ENCODE measurements at regions not wholly inside any gene's neighbourhood (a gene's known extent, or its start where the extent isn't known, plus 50 kb on each side); places are given as distances from the start of the nearest gene placed in this dataset.

DNA sequence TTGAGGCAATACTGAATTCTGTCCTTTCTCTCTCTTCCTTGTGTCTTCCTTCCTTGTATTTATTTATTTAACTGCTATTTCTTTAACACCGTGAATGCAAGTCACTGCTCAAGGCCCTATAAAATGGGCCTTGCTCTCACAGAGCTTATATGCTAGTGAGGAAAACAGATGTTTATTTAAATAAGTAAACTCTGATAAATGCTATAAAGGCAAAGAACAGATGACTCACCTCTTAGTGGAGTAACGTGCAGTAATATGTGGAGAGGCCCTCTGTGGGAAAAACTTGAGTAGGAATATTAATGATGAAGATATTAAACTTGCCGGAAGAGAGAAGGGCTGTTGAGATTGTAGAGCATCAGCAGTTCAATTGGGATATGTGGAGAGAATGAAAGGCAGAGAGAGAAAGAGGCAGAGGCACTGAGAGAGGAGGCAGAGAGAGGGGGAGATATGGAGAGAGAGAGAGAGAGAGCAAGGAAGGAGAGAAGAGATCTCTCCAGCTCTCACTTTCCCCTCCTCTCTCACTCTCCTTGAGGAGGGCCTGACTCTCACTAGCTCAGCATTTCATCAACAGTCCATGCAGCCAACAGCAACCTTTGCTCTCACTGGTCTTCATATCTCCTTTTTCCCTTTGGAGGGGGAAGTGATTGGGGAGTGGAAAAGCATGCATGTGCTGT, 322.2 kb downstream of the LMX1A start:
- Histone ChIP-seq H3K27me3 (ENCODE audit: low read depth) (no peaks in the 10 kb centered on the region), H3K4me3 (no peak overlapping the region), H3K9me3 (no peaks in the 10 kb centered on the region), H3K4me1 (no peaks in the 10 kb centered on the region), H3K36me3 (no peaks in the 10 kb centered on the region), H3K27ac (no peak overlapping the region)
- DNase-seq (no peak), ATAC-seq (no peak)
- intact Hi-C loops (cut with DNase I), result no loop called here
- TF ChIP-seq, protein P1, sequence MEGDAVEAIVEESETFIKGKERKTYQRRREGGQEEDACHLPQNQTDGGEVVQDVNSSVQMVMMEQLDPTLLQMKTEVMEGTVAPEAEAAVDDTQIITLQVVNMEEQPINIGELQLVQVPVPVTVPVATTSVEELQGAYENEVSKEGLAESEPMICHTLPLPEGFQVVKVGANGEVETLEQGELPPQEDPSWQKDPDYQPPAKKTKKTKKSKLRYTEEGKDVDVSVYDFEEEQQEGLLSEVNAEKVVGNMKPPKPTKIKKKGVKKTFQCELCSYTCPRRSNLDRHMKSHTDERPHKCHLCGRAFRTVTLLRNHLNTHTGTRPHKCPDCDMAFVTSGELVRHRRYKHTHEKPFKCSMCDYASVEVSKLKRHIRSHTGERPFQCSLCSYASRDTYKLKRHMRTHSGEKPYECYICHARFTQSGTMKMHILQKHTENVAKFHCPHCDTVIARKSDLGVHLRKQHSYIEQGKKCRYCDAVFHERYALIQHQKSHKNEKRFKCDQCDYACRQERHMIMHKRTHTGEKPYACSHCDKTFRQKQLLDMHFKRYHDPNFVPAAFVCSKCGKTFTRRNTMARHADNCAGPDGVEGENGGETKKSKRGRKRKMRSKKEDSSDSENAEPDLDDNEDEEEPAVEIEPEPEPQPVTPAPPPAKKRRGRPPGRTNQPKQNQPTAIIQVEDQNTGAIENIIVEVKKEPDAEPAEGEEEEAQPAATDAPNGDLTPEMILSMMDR (IDR thresholded peaks at IDR 0.05), result no peak

DNA sequence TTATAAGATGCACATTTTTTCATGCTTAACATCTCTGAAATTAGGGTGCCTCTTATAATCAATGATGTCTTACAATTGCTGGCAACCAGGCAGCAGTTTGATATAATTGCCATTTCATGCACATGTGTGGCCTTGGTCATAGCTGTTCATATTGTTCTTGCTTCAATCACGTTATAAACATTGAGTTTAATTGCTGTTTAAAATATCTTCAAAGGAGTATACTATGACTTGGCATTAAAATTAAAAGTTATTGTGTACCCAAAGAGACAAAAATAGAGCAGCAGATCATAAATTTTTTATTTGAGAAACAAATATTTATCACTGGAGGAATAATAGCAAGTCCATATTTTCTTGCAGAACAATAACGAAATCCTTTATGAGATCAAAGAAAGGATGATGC, 325.5 kb downstream of the LMX1A start:
- DNase-seq, result no peak
- Histone ChIP-seq H3K27ac (no peak overlapping the region), H3K36me3 (no peaks in the 10 kb centered on the region), H3K9me3 (no peaks in the 10 kb centered on the region), H3K4me3 (no peak overlapping the region), H3K4me1 (no peaks in the 10 kb centered on the region), H3K27me3 (ENCODE audit: low read depth) (no peaks in the 10 kb centered on the region)
- intact Hi-C loops (cut with DNase I), result no loop called here
- TF ChIP-seq, protein P1 (IDR thresholded peaks at IDR 0.05), result no peak
- no peak for ATAC-seq

DNA sequence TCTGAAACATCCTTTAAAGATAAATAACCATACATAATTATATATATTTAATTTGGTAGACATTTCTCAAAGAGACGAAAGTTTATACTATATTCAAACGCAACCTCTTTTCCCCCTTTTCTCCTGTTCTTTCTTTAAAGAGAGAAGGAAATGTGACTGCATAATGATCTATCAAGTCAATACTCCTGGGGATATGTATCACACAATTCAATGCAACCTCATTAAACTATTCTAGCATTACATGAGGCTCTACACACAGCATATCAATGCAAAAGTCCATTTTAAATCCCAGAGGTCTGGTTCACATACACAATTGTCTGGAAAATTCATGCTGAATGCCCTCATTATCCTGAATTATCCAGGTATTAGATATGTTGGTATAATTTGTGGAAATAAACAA, 330.7 kb downstream of the LMX1A start:
- no peaks in the 10 kb centered on the region for H3K27me3 ChIP-seq (ENCODE audit: low read depth)
- no peak for DNase-seq
- no peaks in the 10 kb centered on the region for H3K36me3 ChIP-seq
- H3K4me1 ChIP-seq, result no peaks in the 10 kb centered on the region
- no peak overlapping the region for H3K4me3 ChIP-seq
- TF ChIP-seq, protein P1 (IDR thresholded peaks at IDR 0.05), result no peak
- intact Hi-C loops (cut with DNase I), result no loop called here
- H3K27ac ChIP-seq, result no peak overlapping the region
- no peaks in the 10 kb centered on the region for H3K9me3 ChIP-seq
- no peak for ATAC-seq

DNA sequence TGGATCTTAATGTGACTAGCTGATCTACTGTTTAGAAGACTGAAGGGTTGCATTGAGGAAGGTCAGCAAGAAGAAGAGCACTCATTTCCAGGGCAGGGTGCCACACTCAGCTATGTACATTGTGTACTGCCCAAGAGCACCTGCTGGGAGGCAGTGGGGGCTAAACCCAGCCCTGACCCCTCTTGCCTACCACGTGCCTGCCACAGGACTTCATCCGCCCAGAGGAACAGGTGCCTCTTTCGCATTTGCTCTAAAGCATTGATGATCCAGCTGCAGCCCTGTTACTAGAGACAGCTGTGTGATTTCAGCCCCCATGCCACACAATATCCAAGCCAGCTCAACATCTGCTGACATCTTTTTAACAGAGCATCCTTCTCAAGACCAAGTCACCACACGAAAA, 341.8 kb downstream of the LMX1A start:
- intact Hi-C loops (cut with DNase I), result no loop called here
- no peak for ATAC-seq
- no peak for DNase-seq
- no peaks in the 10 kb centered on the region for H3K27me3 ChIP-seq (ENCODE audit: low read depth)
- no peak overlapping the region for H3K27ac ChIP-seq
- H3K4me1 ChIP-seq, result no peaks in the 10 kb centered on the region
- TF ChIP-seq, protein P1 (IDR thresholded peaks at IDR 0.05), result no peak
- no peak overlapping the region for H3K4me3 ChIP-seq
- H3K9me3 ChIP-seq, result no peaks in the 10 kb centered on the region
- no peaks in the 10 kb centered on the region for H3K36me3 ChIP-seq

DNA sequence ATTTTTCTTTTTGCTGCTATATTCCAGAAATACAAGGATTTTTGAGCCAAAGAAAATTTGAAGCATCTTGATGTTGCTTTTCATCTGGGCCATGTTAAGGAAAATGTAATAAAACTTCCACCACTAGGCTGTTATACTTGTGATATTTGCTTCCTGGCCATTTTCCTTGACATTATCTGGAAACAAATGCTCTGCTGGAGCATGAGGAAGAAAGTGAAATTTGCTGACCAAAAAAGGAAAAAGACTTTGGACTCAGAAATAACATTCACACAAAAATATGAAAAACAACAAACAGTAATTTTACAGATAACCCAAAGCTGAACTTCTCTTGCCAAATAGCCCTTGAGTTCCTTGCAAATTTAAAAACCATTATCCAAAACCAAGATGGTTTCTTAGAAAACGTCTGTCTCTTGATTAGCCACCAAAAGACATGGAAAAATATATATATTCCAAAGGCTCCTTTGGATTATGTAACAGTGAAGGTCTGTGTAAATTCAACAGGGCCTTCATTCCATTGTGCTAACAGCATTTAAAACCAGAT, 344.5 kb downstream of the LMX1A start:
- ATAC-seq, result no peak
- TF ChIP-seq, protein P1 (IDR thresholded peaks at IDR 0.05), result no peak
- H3K4me3 ChIP-seq, result no peak overlapping the region
- no peak overlapping the region for H3K27ac ChIP-seq
- H3K9me3 ChIP-seq, result no peaks in the 10 kb centered on the region
- H3K36me3 ChIP-seq, result no peaks in the 10 kb centered on the region
- no peaks in the 10 kb centered on the region for H3K27me3 ChIP-seq (ENCODE audit: low read depth)
- intact Hi-C loops (cut with DNase I), result no loop called here
- no peak for DNase-seq
- H3K4me1 ChIP-seq, result no peaks in the 10 kb centered on the region

All from lower lobe of right lung (tissue), 2 donors.